ENCODE measurements at regions not wholly inside any gene's neighbourhood (a gene's known extent, or its start where the extent isn't known, plus 50 kb on each side); places are given as distances from the start of the nearest gene placed in this dataset.

- H3K4me3 ChIP-seq (ENCODE audit: low read depth, low read length), result no peak overlapping the region
- no peak for TF ChIP-seq CTCF (IDR thresholded peaks at IDR 0.05; ENCODE audit: low read depth, low read length)
Observed at GRCh38 chr1:38244218-38244845, 197.7 kb upstream of the POU3F1 start.

GRCh38 chr1:38243106-38243505 is 196.5 kb upstream of the POU3F1 start:
- TF ChIP-seq CTCF (IDR thresholded peaks at IDR 0.05; ENCODE audit: low read depth, low read length), result no peak
- H3K4me3 ChIP-seq (ENCODE audit: low read depth, low read length), result no peak overlapping the region

DNA sequence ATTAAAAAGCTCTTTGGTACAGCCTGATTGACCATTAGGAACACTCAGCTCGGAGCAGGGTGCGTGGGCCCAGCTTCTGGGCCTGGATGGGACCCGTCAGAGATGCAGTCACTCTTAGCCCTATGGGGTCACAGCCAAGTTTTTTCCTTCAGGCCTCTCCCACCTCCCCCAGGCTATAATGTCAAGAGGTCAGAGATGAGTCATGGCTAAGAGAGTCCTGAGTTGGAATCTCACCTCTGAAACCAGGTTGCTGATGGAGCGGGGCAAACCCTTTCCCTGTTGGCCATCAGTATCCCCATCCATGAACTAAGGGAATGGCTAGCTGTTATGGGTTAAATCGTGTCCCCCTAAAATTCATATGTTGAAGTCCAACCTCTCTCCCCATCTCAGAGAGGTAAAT is 195.9 kb upstream of the POU3F1 start:
- no peak overlapping the region for H3K4me3 ChIP-seq (ENCODE audit: low read depth, low read length)
- TF ChIP-seq CTCF (IDR thresholded peaks at IDR 0.05; ENCODE audit: low read depth, low read length), result no peak

DNA sequence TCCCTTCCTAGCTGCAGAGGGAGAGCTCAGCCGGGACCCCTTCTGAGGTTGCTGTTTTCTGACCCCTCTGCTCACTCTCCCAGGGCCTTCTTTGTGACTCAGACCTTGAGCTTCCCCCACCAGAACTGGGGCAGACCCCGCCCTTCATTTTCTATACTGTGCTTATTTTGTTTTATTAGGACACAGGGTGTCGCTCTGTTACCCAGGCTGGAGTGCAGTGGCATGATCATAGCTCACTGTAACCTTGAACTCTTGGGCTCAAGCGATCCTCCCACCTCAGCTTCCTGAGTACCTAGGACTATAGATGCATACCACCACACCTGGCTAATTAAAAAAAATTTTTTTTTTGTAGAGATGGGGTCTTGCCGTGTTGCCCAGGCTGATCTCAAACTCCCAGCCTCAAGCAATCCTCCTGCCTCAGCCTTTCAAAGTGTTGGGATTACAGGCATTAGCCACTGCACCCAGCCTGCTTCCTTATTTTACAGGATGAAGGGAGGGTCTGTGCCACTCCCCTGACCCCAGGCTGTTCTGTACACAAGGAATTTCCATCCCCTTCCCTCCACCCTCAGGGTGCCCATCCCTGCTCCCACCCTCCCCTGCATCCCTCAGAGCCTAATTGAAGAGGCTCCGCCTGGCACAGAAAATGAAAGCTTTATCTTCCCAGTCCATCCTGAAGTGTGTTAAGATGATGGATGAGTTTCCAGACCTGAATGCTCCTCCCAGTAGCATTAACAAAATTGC is 195.2 kb upstream of the POU3F1 start:
- TF ChIP-seq CTCF (IDR thresholded peaks at IDR 0.05; ENCODE audit: low read depth, low read length), result no peak

GRCh38 chr1:38240618-38241017 is 194.0 kb upstream of the POU3F1 start:
- no peak overlapping the region for H3K4me3 ChIP-seq (ENCODE audit: low read depth, low read length)
- TF ChIP-seq CTCF (IDR thresholded peaks at IDR 0.05; ENCODE audit: low read depth, low read length), result no peak

More for the DNA sequence above, 195.2 kb upstream of the POU3F1 start:
- no peak overlapping the region for H3K4me3 ChIP-seq (ENCODE audit: low read depth, low read length)

- no peak for TF ChIP-seq CTCF (IDR thresholded peaks at IDR 0.05; ENCODE audit: low read depth, low read length)
- no peak overlapping the region for H3K4me3 ChIP-seq (ENCODE audit: low read depth, low read length)
Observed at GRCh38 chr1:38239258-38239835, 192.8 kb upstream of the POU3F1 start.

- no peak for TF ChIP-seq CTCF (IDR thresholded peaks at IDR 0.05; ENCODE audit: low read depth, low read length)
- H3K4me3 ChIP-seq (ENCODE audit: low read depth, low read length), result no peak overlapping the region
Observed at GRCh38 chr1:38238294-38238693, 191.7 kb upstream of the POU3F1 start.

Data from WI38 (cell line).